WTC11 (cell line): ENCODE measurements at regions not wholly inside any gene's neighbourhood (a gene's known extent, or its start where the extent isn't known, plus 50 kb on each side); places are given as distances from the start of the nearest gene placed in this dataset.
"Not testable (repeated sequence)": the region's sequence is repeated elsewhere in the genome, so short reads cannot be mapped to it uniquely, and the experiment has no call there.

Experiments
- CDX4 ChIP-seq: fragments of 250-450 bp; sonication (Bioruptor Pico); IDR thresholded peaks from 2 replicates; pipeline ENCODE4 v1.9.0; 2021; ENCODE audit warnings: moderate library complexity, mild to moderate bottlenecking, inconsistent platforms, borderline replicate concordance
- CTCF ChIP-seq: fragments of 200-600 bp; IDR thresholded peaks from 2 replicates; pipeline ENCODE4 v1.8.0; 2022; ENCODE audit warnings: antibody characterized with exemption
- GRHL2 ChIP-seq: fragments of 250-450 bp; sonication (Bioruptor Pico); IDR thresholded peaks from 2 replicates; pipeline ENCODE4 v1.8.0; 2022; ENCODE audit warnings: mild to moderate bottlenecking, moderate library complexity; ENCODE audit not compliant: insufficient replicate concordance, severe bottlenecking
- JUN ChIP-seq: sonication (generic); formaldehyde crosslinking; IDR thresholded peaks from 2 replicates; pipeline ENCODE4 v1.8.0; 2023; ENCODE audit warnings: mild to moderate bottlenecking, missing genetic modification reagents
- MLX ChIP-seq: sonication (generic); formaldehyde crosslinking; IDR thresholded peaks from 2 replicates; pipeline ENCODE4 v1.8.1; 2023; ENCODE audit warnings: mild to moderate bottlenecking, missing genetic modification reagents, moderate library complexity
- MYBL2 ChIP-seq: sonication (generic); formaldehyde crosslinking; IDR thresholded peaks from 2 replicates; pipeline ENCODE4 v1.8.1; 2023; ENCODE audit warnings: mild to moderate bottlenecking, moderate library complexity, missing genetic modification reagents
- OVOL2 ChIP-seq: fragments of 250-450 bp; sonication (Bioruptor Pico); IDR thresholded peaks from 2 replicates; pipeline ENCODE4 v1.9.0; 2021; ENCODE audit warnings: mild to moderate bottlenecking, borderline replicate concordance
- PREB ChIP-seq: sonication (generic); formaldehyde crosslinking; IDR thresholded peaks from 2 replicates; pipeline ENCODE4 v1.8.1; 2022; ENCODE audit warnings: mild to moderate bottlenecking, missing genetic modification reagents, moderate library complexity, borderline replicate concordance
- TCF7 ChIP-seq: sonication (generic); formaldehyde crosslinking; IDR thresholded peaks from 2 replicates; pipeline ENCODE4 v1.8.0; 2022; ENCODE audit warnings: mild to moderate bottlenecking, low read depth, missing genetic modification reagents, moderate library complexity
- ZNF416 ChIP-seq: fragments of 250-450 bp; sonication (Bioruptor Pico); IDR thresholded peaks from 2 replicates; pipeline ENCODE4 v1.9.0; 2021; ENCODE audit warnings: mild to moderate bottlenecking, inconsistent platforms
- TF ChIP-seq, protein P1 (sequence below): sonication (generic); formaldehyde crosslinking; IDR thresholded peaks from 2 replicates; pipeline ENCODE4 v1.8.0; 2023; ENCODE audit warnings: missing genetic modification reagents
- TF ChIP-seq, protein P2 (sequence below): sonication (generic); formaldehyde crosslinking; IDR thresholded peaks from 2 replicates; pipeline ENCODE4 v1.8.0; 2022; ENCODE audit warnings: mild to moderate bottlenecking, missing genetic modification reagents
- TF ChIP-seq, protein P3 (sequence below): sonication (generic); formaldehyde crosslinking; IDR thresholded peaks from 2 replicates; pipeline ENCODE4 v1.8.1; 2022; ENCODE audit warnings: mild to moderate bottlenecking, moderate library complexity, missing genetic modification reagents

DNA sequence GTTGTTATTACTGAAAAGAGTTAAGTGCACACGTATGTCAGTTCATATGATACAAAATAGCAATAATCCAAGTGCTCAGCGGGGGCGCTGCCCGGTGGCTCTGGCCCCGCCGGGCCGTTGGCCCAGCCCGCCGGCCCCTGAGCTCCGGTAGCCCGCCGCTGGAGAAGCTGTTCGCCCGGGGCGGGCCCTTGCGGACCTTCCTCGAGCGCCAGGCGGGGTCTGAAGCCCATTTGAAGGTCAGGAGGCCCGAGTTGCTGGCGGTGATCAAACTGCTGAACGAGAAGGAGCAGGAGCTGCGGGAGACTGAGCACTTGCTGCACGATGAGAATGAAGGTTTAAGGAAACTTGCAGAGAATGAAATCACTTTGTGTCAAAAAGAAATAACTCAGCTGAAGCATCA is 599.0 kb downstream of the TRIML1 start:
- TF ChIP-seq CDX4 (CRISPR knock-in tag); TCF7; CTCF; GRHL2; JUN (CRISPR knock-in tag); MYBL2 (CRISPR knock-in tag); PREB (CRISPR knock-in tag); ZNF416 (CRISPR knock-in tag); MLX (CRISPR knock-in tag); OVOL2 (CRISPR knock-in tag): not testable (repeated sequence)
- TF ChIP-seq, protein P1, sequence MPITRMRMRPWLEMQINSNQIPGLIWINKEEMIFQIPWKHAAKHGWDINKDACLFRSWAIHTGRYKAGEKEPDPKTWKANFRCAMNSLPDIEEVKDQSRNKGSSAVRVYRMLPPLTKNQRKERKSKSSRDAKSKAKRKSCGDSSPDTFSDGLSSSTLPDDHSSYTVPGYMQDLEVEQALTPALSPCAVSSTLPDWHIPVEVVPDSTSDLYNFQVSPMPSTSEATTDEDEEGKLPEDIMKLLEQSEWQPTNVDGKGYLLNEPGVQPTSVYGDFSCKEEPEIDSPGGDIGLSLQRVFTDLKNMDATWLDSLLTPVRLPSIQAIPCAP (CRISPR knock-in tag): not testable (repeated sequence)
- TF ChIP-seq, protein P2, sequence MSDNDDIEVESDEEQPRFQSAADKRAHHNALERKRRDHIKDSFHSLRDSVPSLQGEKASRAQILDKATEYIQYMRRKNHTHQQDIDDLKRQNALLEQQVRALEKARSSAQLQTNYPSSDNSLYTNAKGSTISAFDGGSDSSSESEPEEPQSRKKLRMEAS (CRISPR knock-in tag): not testable (repeated sequence)
- TF ChIP-seq, protein P3, sequence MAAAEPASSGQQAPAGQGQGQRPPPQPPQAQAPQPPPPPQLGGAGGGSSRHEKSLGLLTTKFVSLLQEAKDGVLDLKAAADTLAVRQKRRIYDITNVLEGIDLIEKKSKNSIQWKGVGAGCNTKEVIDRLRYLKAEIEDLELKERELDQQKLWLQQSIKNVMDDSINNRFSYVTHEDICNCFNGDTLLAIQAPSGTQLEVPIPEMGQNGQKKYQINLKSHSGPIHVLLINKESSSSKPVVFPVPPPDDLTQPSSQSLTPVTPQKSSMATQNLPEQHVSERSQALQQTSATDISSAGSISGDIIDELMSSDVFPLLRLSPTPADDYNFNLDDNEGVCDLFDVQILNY: not testable (repeated sequence)
